ENCODE measurements at regions not wholly inside any gene's neighbourhood (a gene's known extent, or its start where the extent isn't known, plus 50 kb on each side); places are given as distances from the start of the nearest gene placed in this dataset.
"Not testable (repeated sequence)": the region's sequence is repeated elsewhere in the genome, so short reads cannot be mapped to it uniquely, and the experiment has no call there.

GRCh38 chr9:62863867-62864266 is 1674.0 kb downstream of the SPATA31A7 start:
- TF ChIP-seq POLR2AphosphoS5 (IDR thresholded peaks at IDR 0.05; ENCODE audit: low read depth, low read length); POLR2A (IDR thresholded peaks at IDR 0.05; ENCODE audit: low read depth, low read length); TAF1 (IDR thresholded peaks at IDR 0.05; ENCODE audit: borderline replicate concordance, low read depth, low read length): not testable (repeated sequence)
